SK-N-SH (cell line): ENCODE measurements at regions not wholly inside any gene's neighbourhood (a gene's known extent, or its start where the extent isn't known, plus 50 kb on each side); places are given as distances from the start of the nearest gene placed in this dataset.

Experiments
- CTCF ChIA-PET: fragments of 300-600, 350-600 bp; formaldehyde crosslinking; extraction: SDS; loops from one replicate; lab custom pipeline; 2021; lab: Yijun Ruan, JAX
- POLR2A ChIA-PET: fragments of 350-600 bp; sonication (Branson Sonifier 250); formaldehyde crosslinking; extraction: SDS; loops from one replicate; lab custom pipeline; 2020; ENCODE audit warnings: antibody characterized with exemption, inconsistent platforms; lab: Yijun Ruan, JAX
- DNase-seq: peaks from one replicate; pipeline ENCODE4 v3.0.0; 2012
- H2AFZ ChIP-seq: fragments of 200-600 bp; sonication (generic); 2 replicates; pipeline ENCODE4 v1.8.1; 2016; ENCODE audit warnings: antibody characterized with exemption, mild to moderate bottlenecking, low read depth
- H3F3A ChIP-seq: fragments of 200-600 bp; sonication (generic); replicated peaks from 2 replicates; pipeline ENCODE3; 2016; ENCODE audit warnings: antibody characterized with exemption, mild to moderate bottlenecking; ENCODE audit not compliant: insufficient read depth
- H3K27ac ChIP-seq, 2 experiments: fragments of 200-500 bp in 1 of 2; fragments of 200-600 bp in 1 of 2; sonication (Bioruptor generic) in 1 of 2; sonication (generic), shearing (Covaris generic) in 1 of 2; 2 replicates each; pipeline versions ENCODE4 v1.5.1 to v1.6.1; 2014 to 2016; ENCODE audit warnings: low read depth in 2 of 2, inconsistent platforms in 1 of 2, low read length in 1 of 2, mild to moderate bottlenecking in 1 of 2, mixed read lengths in 1 of 2
- H3K27me3 ChIP-seq: fragments of 200-600 bp; sonication (generic), shearing (Covaris generic); 2 replicates; pipeline ENCODE4 v1.6.1; 2016; ENCODE audit warnings: mixed run types; ENCODE audit not compliant: insufficient read depth
- H3K36me3 ChIP-seq, 2 experiments: fragments of 200-500 bp in 1 of 2; fragments of 200-600 bp in 1 of 2; sonication (Bioruptor generic) in 1 of 2; sonication (generic) in 1 of 2; replicated peaks in 1 of 2; 2 replicates each; pipeline versions ENCODE3 to v1.5.1; 2014 to 2016; ENCODE audit warnings: low read length in 1 of 2, mild to moderate bottlenecking in 1 of 2; ENCODE audit not compliant: insufficient read depth in 2 of 2, control insufficient read depth in 1 of 2
- H3K4me1 ChIP-seq, 2 experiments: fragments of 200-500 bp in 1 of 2; fragments of 200-600 bp in 1 of 2; sonication (Bioruptor generic) in 1 of 2; sonication (generic), shearing (Covaris generic) in 1 of 2; 2 replicates each; pipeline versions ENCODE4 v1.5.1 to v1.6.1; 2014 to 2016; ENCODE audit warnings: low read depth in 1 of 2, low read length in 1 of 2, mixed run types in 1 of 2; ENCODE audit not compliant: insufficient read depth in 2 of 2, control insufficient read depth in 1 of 2
- H3K4me2 ChIP-seq: fragments of 200-600 bp; sonication (generic), shearing (Covaris generic); 2 replicates; pipeline ENCODE4 v1.6.1; 2017; ENCODE audit warnings: mixed run types
- H3K4me3 ChIP-seq, 2 experiments: fragments of 200-500 bp in 1 of 2; fragments of 200-600 bp in 1 of 2; sonication (Bioruptor generic) in 1 of 2; sonication (generic), shearing (Covaris generic) in 1 of 2; 2 replicates each; pipeline versions ENCODE4 v1.5.1 to v1.8.1; 2014 to 2016; ENCODE audit warnings: low read depth in 2 of 2, inconsistent platforms in 1 of 2, low read length in 1 of 2, mild to moderate bottlenecking in 1 of 2, mixed read lengths in 1 of 2, moderate library complexity in 1 of 2
- H3K79me2 ChIP-seq: fragments of 200-600 bp; sonication (generic); 2 replicates; pipeline ENCODE4 v1.8.1; 2017; ENCODE audit warnings: mild to moderate bottlenecking; ENCODE audit not compliant: insufficient read depth
- H3K9ac ChIP-seq: fragments of 200-600 bp; sonication (generic); 2 replicates; pipeline ENCODE4 v1.6.1; 2017; ENCODE audit warnings: mixed run types
- H3K9me2 ChIP-seq: fragments of 200-600 bp; sonication (generic); 2 replicates; pipeline ENCODE4 v1.6.1; 2017; ENCODE audit warnings: mixed run types
- H3K9me3 ChIP-seq: fragments of 200-600 bp; sonication (generic); 2 replicates; pipeline ENCODE4 v1.6.1; 2017; ENCODE audit warnings: mixed run types, mild to moderate bottlenecking, moderate library complexity
- H4K20me1 ChIP-seq: fragments of 200-600 bp; sonication (generic); 2 replicates; pipeline ENCODE4 v1.6.1; 2017; ENCODE audit warnings: mild to moderate bottlenecking, mixed run types; ENCODE audit not compliant: insufficient read depth
- CHD2 ChIP-seq: fragments of 150-350 bp; IDR thresholded peaks from 2 replicates; pipeline ENCODE4 v1.6.1; 2018; ENCODE audit warnings: low read length; ENCODE audit not compliant: partially characterized antibody
- EP300 ChIP-seq, 2 experiments: IDR thresholded peaks; 2 replicates each; pipeline versions ENCODE4 v1.4.0 to v1.6.1; 2012; ENCODE audit warnings: borderline replicate concordance in 1 of 2, low read depth in 1 of 2, low read length in 1 of 2
- FOSL2 ChIP-seq: IDR thresholded peaks from 2 replicates; pipeline ENCODE4 v1.4.0; 2012; ENCODE audit warnings: low read depth, mild to moderate bottlenecking, moderate library complexity, borderline replicate concordance
- FOXJ3 ChIP-seq: sonication (generic); formaldehyde crosslinking; IDR thresholded peaks from 2 replicates; pipeline ENCODE4 v1.5.1; 2020; ENCODE audit warnings: mild to moderate bottlenecking, missing genetic modification reagents
- FOXM1 ChIP-seq: IDR thresholded peaks from 2 replicates; pipeline ENCODE4 v1.4.0; 2012; ENCODE audit warnings: low read depth, mild to moderate bottlenecking
- GABPA ChIP-seq: IDR thresholded peaks from 2 replicates; pipeline ENCODE4 v1.4.0; 2012; ENCODE audit warnings: low read depth, mild to moderate bottlenecking
- JUND ChIP-seq: IDR thresholded peaks from 2 replicates; pipeline ENCODE4 v1.4.0; 2012
- MAX ChIP-seq: IDR thresholded peaks from 2 replicates; pipeline ENCODE4 v1.4.0; 2012; ENCODE audit warnings: low read depth
- MXI1 ChIP-seq: IDR thresholded peaks from 2 replicates; pipeline ENCODE4 v1.6.1; 2012; ENCODE audit warnings: mild to moderate bottlenecking, low read depth, low read length, improper control_type of control experiment
- NRF1 ChIP-seq: IDR thresholded peaks from 2 replicates; pipeline ENCODE4 v1.6.1; 2012; ENCODE audit warnings: low read depth, mild to moderate bottlenecking, low read length
- POLR2AphosphoS5 ChIP-seq: IDR thresholded peaks from 2 replicates; pipeline ENCODE4 v1.6.1; 2012; ENCODE audit warnings: low read depth, low read length
- REST ChIP-seq: IDR thresholded peaks from 2 replicates; pipeline ENCODE4 v1.6.1; 2012; ENCODE audit warnings: mild to moderate bottlenecking, low read depth, low read length, moderate library complexity
- RXRA ChIP-seq: IDR thresholded peaks from 2 replicates; pipeline ENCODE4 v1.4.0; 2012; ENCODE audit warnings: low read depth, mild to moderate bottlenecking, borderline replicate concordance
- SIN3A ChIP-seq: IDR thresholded peaks from 2 replicates; pipeline ENCODE4 v1.6.1; 2012; ENCODE audit warnings: low read depth, mild to moderate bottlenecking, low read length, moderate library complexity, borderline replicate concordance
- YY1 ChIP-seq: IDR thresholded peaks from 2 replicates; pipeline ENCODE4 v1.4.0; 2012; ENCODE audit warnings: low read depth, mild to moderate bottlenecking
- WGBS: methylation state at CpG from one replicate; pipeline ENCODE4 v1.1.6; 2017; ENCODE audit warnings: low lambda C conversion rate; 5-methylcytosine and 5-hydroxymethylcytosine counted together
- TF ChIP-seq, protein P1 (sequence below): fragments of 150-350 bp; IDR thresholded peaks from 2 replicates; pipeline ENCODE4 v1.6.1; 2016; ENCODE audit warnings: mild to moderate bottlenecking, low read depth, low read length
- TF ChIP-seq, protein P2 (sequence below): IDR thresholded peaks from 2 replicates; pipeline ENCODE4 v1.4.0; 2012; ENCODE audit warnings: low read depth, borderline replicate concordance

- H3K9me3 ChIP-seq, result no peaks in the 10 kb centered on the region
- no peak for TF ChIP-seq FOXM1
- no peak for TF ChIP-seq YY1
- TF ChIP-seq CHD2, result no peak
- H4K20me1 ChIP-seq, result no peaks in the 10 kb centered on the region
- H2AFZ ChIP-seq, result no peak overlapping the region
- no peak for DNase-seq
- H3K4me2 ChIP-seq, result no peak overlapping the region
- H3K4me1 ChIP-seq, result peaks cover 22 to 31% of the 10 kb centered on the region in 2 experiments
- WGBS, result 83% methylated on average over 10 of the region's 10 CpGs
- H3K27ac ChIP-seq, result no peak overlapping the region
- ChIA-PET POLR2A (no interaction called here), CTCF (interaction anchor here (1.0 to 5.8 kb wide), 3 partner anchors 13 to 615 kb away, joined by 4 to 36 read pairs (median 5); no protein-coding TSS in a partner anchor)
- no peak overlapping the region for H3K9ac ChIP-seq
- H3F3A ChIP-seq, result peaks cover 21% of the 10 kb centered on the region
- no peaks in the 10 kb centered on the region for H3K79me2 ChIP-seq
- no peaks in the 10 kb centered on the region for H3K9me2 ChIP-seq
- no peak overlapping the region for H3K4me3 ChIP-seq
- H3K27me3 ChIP-seq, result no peaks in the 10 kb centered on the region
- H3K36me3 ChIP-seq, result no peaks in the 10 kb centered on the region
Observed at GRCh38 chr20:48292806-48293205, 507.5 kb upstream of the SULF2 start.

DNA sequence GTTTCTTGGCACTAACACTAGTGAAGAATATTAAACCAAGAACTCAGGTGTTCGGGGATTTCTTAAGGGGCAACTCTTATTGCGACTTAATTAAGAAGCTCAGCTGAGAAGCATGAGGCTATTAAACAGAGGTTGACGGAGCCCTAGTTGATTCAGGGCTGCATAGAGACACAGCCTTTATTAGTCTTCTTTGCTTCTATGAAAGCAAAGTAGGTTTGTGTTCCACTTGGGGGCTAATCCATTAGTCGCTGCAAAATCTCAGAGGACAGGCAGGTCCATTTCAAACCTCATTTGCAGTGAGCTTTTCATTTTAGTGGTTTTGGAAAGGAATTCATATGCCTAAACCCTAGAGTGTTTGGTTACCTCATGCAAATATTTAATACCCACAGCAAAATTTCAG is 506.6 kb upstream of the SULF2 start:
- TF ChIP-seq REST (no peak), MAX (no peak), POLR2AphosphoS5 (no peak), FOSL2 (no peak), EP300 (IDR thresholded peaks at IDR 0.05; ENCODE audit: borderline replicate concordance in 1 of 2, low read depth in 1 of 2, low read length in 1 of 2) (no peak), MXI1 (no peak), FOXM1 (no peak), RXRA (no peak), FOXJ3 (no peak), NRF1 (no peak), GABPA (no peak), JUND (no peak), SIN3A (no peak), CHD2 (no peak)
- TF ChIP-seq, protein P1, sequence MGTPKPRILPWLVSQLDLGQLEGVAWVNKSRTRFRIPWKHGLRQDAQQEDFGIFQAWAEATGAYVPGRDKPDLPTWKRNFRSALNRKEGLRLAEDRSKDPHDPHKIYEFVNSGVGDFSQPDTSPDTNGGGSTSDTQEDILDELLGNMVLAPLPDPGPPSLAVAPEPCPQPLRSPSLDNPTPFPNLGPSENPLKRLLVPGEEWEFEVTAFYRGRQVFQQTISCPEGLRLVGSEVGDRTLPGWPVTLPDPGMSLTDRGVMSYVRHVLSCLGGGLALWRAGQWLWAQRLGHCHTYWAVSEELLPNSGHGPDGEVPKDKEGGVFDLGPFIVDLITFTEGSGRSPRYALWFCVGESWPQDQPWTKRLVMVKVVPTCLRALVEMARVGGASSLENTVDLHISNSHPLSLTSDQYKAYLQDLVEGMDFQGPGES, result no peak
- TF ChIP-seq, protein P2, sequence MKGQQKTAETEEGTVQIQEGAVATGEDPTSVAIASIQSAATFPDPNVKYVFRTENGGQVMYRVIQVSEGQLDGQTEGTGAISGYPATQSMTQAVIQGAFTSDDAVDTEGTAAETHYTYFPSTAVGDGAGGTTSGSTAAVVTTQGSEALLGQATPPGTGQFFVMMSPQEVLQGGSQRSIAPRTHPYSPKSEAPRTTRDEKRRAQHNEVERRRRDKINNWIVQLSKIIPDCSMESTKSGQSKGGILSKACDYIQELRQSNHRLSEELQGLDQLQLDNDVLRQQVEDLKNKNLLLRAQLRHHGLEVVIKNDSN, result no peak
- no peak overlapping the region for H3K4me3 ChIP-seq
- H3K4me2 ChIP-seq, result no peak overlapping the region
- H3K4me1 ChIP-seq, result peaks cover 22 to 32% of the 10 kb centered on the region in 2 experiments
- no peaks in the 10 kb centered on the region for H4K20me1 ChIP-seq
- H2AFZ ChIP-seq, result no peak overlapping the region
- H3F3A ChIP-seq, result peaks cover 21% of the 10 kb centered on the region
- ChIA-PET POLR2A (no interaction called here), CTCF (interaction anchor here (0.9 to 1.5 kb wide), 3 partner anchors 12 to 45 kb away, joined by 3 to 4 read pairs (median 3); no protein-coding TSS in a partner anchor)
- no peak overlapping the region for H3K9ac ChIP-seq
- no peak overlapping the region for H3K27ac ChIP-seq
- H3K9me2 ChIP-seq, result no peaks in the 10 kb centered on the region
- WGBS, result 96% methylated on average over 4 of the region's 4 CpGs
- no peaks in the 10 kb centered on the region for H3K9me3 ChIP-seq
- H3K79me2 ChIP-seq, result no peaks in the 10 kb centered on the region
- DNase-seq, result no peak
- H3K36me3 ChIP-seq, result no peaks in the 10 kb centered on the region
- H3K27me3 ChIP-seq, result no peaks in the 10 kb centered on the region
